ENCODE measurements at regions not wholly inside any gene's neighbourhood (a gene's known extent, or its start where the extent isn't known, plus 50 kb on each side); places are given as distances from the start of the nearest gene placed in this dataset.

DNA sequence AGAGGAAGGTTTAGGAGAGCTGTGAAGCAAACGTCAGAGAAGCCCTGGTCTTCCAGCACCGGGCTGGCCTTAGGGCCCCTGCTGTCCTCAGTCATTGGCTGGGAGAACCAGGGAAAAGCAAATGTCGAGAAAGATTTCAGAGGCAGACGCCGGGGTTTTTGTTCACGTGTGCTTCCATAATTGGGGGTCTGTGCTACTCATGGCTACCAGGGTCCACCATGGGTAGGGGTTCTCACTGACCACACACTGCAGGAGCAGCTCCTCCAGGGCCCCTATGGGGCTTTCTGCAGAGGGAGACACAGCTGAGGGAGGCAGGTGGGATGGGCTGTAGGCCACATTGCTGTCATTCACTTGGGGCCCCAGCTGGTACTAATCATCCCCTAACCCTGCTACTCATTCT, 291.8 kb upstream of the FOXQ1 start:
- ATAC-seq: no peak

DNA sequence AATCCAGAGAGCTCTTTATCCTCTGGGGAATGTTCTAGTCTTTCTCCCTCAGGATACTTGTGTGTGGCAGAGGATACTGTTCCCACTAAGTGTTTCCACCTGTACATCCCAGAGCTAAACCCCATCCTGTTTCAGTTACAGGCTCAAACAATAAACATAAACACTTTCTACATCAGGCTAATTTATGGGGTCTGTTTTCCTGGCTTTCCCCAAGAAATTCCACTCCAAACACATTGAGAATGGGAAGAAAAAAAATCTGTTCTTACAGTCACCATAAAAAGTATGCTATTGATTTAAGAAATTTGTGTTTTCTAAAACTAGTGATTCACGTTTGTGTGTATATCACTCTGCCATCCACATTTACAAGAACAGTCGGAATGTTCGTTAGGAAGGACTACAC, 293.9 kb upstream of the FOXQ1 start:
- ATAC-seq (no peak), DNase-seq (ENCODE audit: low spot score) (no peak)
- Mint-ChIP-seq H3K27ac (no peak overlapping the region), H3K4me3 (no peak overlapping the region), H3K27me3 (ENCODE audit: low read depth) (peaks cover 19% of the 10 kb centered on the region), H3K4me1 (no peaks in the 10 kb centered on the region), H3K36me3 (peaks cover 10% of the 10 kb centered on the region), H3K9me3 (peaks cover 30% of the 10 kb centered on the region)
- POLR2A ChIA-PET: interaction anchor here (0.6 kb wide), 1 partner anchor 228 kb away, joined by 5 read pairs; no protein-coding TSS in a partner anchor
- CTCF ChIA-PET: no interaction called here
- TF ChIP-seq, protein P1, sequence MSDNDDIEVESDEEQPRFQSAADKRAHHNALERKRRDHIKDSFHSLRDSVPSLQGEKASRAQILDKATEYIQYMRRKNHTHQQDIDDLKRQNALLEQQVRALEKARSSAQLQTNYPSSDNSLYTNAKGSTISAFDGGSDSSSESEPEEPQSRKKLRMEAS (CRISPR knock-in tag; IDR thresholded peaks at IDR 0.05): no peak
- TF ChIP-seq, protein P2, sequence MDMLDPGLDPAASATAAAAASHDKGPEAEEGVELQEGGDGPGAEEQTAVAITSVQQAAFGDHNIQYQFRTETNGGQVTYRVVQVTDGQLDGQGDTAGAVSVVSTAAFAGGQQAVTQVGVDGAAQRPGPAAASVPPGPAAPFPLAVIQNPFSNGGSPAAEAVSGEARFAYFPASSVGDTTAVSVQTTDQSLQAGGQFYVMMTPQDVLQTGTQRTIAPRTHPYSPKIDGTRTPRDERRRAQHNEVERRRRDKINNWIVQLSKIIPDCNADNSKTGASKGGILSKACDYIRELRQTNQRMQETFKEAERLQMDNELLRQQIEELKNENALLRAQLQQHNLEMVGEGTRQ (CRISPR knock-in tag; IDR thresholded peaks at IDR 0.05): no peak
- TF ChIP-seq GABPB1 (CRISPR knock-in tag; IDR thresholded peaks at IDR 0.05) (no peak), JUN (CRISPR knock-in tag; IDR thresholded peaks at IDR 0.05) (no peak), RORB (CRISPR knock-in tag; IDR thresholded peaks at IDR 0.05) (no peak), ZBTB21 (CRISPR knock-in tag; IDR thresholded peaks at IDR 0.05; ENCODE audit: borderline replicate concordance) (no peak), ZNF232 (CRISPR knock-in tag; IDR thresholded peaks at IDR 0.05) (no peak), NFATC4 (CRISPR knock-in tag; IDR thresholded peaks at IDR 0.05) (no peak)
- TF ChIP-seq, protein P3, sequence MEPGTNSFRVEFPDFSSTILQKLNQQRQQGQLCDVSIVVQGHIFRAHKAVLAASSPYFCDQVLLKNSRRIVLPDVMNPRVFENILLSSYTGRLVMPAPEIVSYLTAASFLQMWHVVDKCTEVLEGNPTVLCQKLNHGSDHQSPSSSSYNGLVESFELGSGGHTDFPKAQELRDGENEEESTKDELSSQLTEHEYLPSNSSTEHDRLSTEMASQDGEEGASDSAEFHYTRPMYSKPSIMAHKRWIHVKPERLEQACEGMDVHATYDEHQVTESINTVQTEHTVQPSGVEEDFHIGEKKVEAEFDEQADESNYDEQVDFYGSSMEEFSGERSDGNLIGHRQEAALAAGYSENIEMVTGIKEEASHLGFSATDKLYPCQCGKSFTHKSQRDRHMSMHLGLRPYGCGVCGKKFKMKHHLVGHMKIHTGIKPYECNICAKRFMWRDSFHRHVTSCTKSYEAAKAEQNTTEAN (CRISPR knock-in tag; IDR thresholded peaks at IDR 0.05): no peak

More for the DNA sequence above, 291.8 kb upstream of the FOXQ1 start:
- Mint-ChIP-seq H3K4me3 (no peak overlapping the region), H3K9me3 (peaks cover 19% of the 10 kb centered on the region), H3K4me1 (peaks cover 10% of the 10 kb centered on the region), H3K27ac (no peak overlapping the region), H3K27me3 (ENCODE audit: low read depth) (peaks cover 39% of the 10 kb centered on the region), H3K36me3 (peaks cover 14% of the 10 kb centered on the region)
- TF ChIP-seq ZNF232 (CRISPR knock-in tag; IDR thresholded peaks at IDR 0.05) (no peak), NFYB (CRISPR knock-in tag; conservative IDR thresholded peaks at IDR 0.05; ENCODE audit: low read depth) (no peak), SMAD3 (CRISPR knock-in tag; IDR thresholded peaks at IDR 0.05; ENCODE audit: borderline replicate concordance) (no peak), ESRRA (CRISPR knock-in tag; IDR thresholded peaks at IDR 0.05; ENCODE audit: borderline replicate concordance) (no peak), JUN (CRISPR knock-in tag; IDR thresholded peaks at IDR 0.05) (no peak)
- TF ChIP-seq, protein P4, sequence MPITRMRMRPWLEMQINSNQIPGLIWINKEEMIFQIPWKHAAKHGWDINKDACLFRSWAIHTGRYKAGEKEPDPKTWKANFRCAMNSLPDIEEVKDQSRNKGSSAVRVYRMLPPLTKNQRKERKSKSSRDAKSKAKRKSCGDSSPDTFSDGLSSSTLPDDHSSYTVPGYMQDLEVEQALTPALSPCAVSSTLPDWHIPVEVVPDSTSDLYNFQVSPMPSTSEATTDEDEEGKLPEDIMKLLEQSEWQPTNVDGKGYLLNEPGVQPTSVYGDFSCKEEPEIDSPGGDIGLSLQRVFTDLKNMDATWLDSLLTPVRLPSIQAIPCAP (CRISPR knock-in tag; IDR thresholded peaks at IDR 0.05): no peak
- TF ChIP-seq, protein P5, sequence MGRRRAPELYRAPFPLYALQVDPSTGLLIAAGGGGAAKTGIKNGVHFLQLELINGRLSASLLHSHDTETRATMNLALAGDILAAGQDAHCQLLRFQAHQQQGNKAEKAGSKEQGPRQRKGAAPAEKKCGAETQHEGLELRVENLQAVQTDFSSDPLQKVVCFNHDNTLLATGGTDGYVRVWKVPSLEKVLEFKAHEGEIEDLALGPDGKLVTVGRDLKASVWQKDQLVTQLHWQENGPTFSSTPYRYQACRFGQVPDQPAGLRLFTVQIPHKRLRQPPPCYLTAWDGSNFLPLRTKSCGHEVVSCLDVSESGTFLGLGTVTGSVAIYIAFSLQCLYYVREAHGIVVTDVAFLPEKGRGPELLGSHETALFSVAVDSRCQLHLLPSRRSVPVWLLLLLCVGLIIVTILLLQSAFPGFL (CRISPR knock-in tag; IDR thresholded peaks at IDR 0.05; ENCODE audit: borderline replicate concordance): no peak
- DNase-seq (ENCODE audit: low spot score): no peak
- ChIA-PET CTCF (no interaction called here), POLR2A (no interaction called here)

DNA sequence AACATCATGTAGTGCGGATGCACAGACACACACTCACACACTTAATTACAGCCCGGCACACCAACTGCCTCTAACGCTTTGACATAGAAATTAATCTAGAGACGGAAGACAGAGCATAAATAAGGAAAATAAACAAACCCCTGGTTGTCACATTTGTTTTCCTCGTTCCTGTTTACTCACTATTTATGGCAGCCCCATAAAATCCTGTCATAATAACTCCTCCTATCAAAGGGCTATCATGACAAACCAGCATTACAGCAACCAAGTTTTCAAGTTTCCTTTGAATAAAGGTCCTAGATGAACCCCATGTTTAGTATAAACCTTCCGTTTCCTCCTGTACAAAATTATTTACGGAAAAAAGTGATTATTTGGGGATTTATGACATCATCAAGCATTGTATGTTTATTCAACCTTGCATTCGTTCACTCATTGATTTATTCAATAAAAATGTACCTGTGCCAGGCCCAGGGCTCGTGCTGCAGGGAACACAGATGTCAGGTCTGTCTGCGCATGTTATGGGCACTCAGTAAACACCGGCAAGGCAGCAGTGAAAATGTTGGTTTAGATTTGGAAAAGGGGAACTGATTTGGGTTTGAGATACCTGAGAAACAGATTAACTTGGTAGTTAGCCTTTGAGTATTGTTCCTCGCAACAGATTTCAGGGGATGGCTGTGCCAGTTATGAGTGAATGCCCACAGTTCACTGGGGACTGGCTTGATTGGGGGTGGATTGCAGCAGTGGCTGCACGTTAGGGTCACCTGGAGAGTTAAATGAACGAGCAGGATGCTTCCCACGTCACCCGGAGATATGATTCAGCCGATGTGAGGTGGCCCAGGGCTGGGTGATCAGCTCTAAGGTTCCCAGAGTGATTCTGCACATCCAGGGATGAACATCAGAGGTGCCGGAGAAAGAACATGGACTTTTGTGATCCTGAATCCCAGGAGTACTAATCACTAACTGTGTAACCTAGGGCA, 295.3 kb upstream of the FOXQ1 start:
- peaks cover 6% of the 10 kb centered on the region for H3K36me3 Mint-ChIP-seq
- H3K27ac Mint-ChIP-seq: no peak overlapping the region
- CTCF ChIA-PET: no interaction called here
- POLR2A ChIA-PET: no interaction called here
- DNase-seq (ENCODE audit: low spot score) (no peak), ATAC-seq (no peak)
- H3K27me3 Mint-ChIP-seq (ENCODE audit: low read depth): peaks cover 7% of the 10 kb centered on the region
- no peak overlapping the region for H3K4me3 Mint-ChIP-seq
- TF ChIP-seq, protein P6, sequence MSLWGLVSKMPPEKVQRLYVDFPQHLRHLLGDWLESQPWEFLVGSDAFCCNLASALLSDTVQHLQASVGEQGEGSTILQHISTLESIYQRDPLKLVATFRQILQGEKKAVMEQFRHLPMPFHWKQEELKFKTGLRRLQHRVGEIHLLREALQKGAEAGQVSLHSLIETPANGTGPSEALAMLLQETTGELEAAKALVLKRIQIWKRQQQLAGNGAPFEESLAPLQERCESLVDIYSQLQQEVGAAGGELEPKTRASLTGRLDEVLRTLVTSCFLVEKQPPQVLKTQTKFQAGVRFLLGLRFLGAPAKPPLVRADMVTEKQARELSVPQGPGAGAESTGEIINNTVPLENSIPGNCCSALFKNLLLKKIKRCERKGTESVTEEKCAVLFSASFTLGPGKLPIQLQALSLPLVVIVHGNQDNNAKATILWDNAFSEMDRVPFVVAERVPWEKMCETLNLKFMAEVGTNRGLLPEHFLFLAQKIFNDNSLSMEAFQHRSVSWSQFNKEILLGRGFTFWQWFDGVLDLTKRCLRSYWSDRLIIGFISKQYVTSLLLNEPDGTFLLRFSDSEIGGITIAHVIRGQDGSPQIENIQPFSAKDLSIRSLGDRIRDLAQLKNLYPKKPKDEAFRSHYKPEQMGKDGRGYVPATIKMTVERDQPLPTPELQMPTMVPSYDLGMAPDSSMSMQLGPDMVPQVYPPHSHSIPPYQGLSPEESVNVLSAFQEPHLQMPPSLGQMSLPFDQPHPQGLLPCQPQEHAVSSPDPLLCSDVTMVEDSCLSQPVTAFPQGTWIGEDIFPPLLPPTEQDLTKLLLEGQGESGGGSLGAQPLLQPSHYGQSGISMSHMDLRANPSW (CRISPR knock-in tag; conservative IDR thresholded peaks at IDR 0.05; ENCODE audit: low read depth): no peak
- TF ChIP-seq SP1 (CRISPR knock-in tag; conservative IDR thresholded peaks at IDR 0.05): no peak
- H3K9me3 Mint-ChIP-seq: peaks cover 32% of the 10 kb centered on the region
- H3K4me1 Mint-ChIP-seq: no peaks in the 10 kb centered on the region
